Lower leg skin (tissue), 3 donors: ENCODE measurements at regions not wholly inside any gene's neighbourhood (a gene's known extent, or its start where the extent isn't known, plus 50 kb on each side); places are given as distances from the start of the nearest gene placed in this dataset.

ENCODE experiments used
- CTCF ChIP-seq, 3 donors: fragments of 450-650 bp; IDR thresholded peaks; one replicate each; pipeline ENCODE4 v1.5.1; 2016; ENCODE audit warnings: antibody characterized with exemption in 3 of 3, mild to moderate bottlenecking in 3 of 3, moderate library complexity in 2 of 3
- POLR2A ChIP-seq, 2 donors: fragments of 450-650 bp; IDR thresholded peaks; one replicate each; pipeline ENCODE4 v1.6.1; 2016 to 2017; ENCODE audit warnings: antibody characterized with exemption in 2 of 2, mild to moderate bottlenecking in 1 of 2, moderate library complexity in 1 of 2

- TF ChIP-seq CTCF (IDR thresholded peaks at IDR 0.05) (no peak), POLR2A (IDR thresholded peaks at IDR 0.05) (no peak)
Observed at GRCh38 chr5:43772764-43773477, 169.9 kb downstream of the NNT start.
